Loucy (cell line): ENCODE measurements at regions not wholly inside any gene's neighbourhood (a gene's known extent, or its start where the extent isn't known, plus 50 kb on each side); places are given as distances from the start of the nearest gene placed in this dataset.

ENCODE experiments used
- H2AFZ ChIP-seq: fragments of 200-600 bp; sonication (generic); 2 replicates; pipeline ENCODE4 v1.6.0; 2016; ENCODE audit warnings: antibody characterized with exemption, mild to moderate bottlenecking, low read length, moderate library complexity
- H3F3A ChIP-seq: fragments of 200-600 bp; 2 replicates; pipeline ENCODE4 v1.6.0; 2016; ENCODE audit warnings: antibody characterized with exemption, low read depth, mild to moderate bottlenecking
- H3K27me3 ChIP-seq: fragments of 200-600 bp; sonication (generic); 2 replicates; pipeline ENCODE4 v1.6.1; 2014; ENCODE audit warnings: low read length, mild to moderate bottlenecking; ENCODE audit not compliant: insufficient read depth, poor library complexity, severe bottlenecking
- H3K36me3 ChIP-seq: fragments of 200-600 bp; sonication (generic); 2 replicates; pipeline ENCODE4 v1.6.1; 2016; ENCODE audit warnings: low read length; ENCODE audit not compliant: insufficient read depth
- H3K4me1 ChIP-seq: fragments of 200-600 bp; sonication (generic); 2 replicates; pipeline ENCODE4 v1.5.1; 2014; ENCODE audit warnings: low read length, mild to moderate bottlenecking; ENCODE audit not compliant: insufficient read depth, poor library complexity, severe bottlenecking
- H3K4me2 ChIP-seq: fragments of 200-600 bp; sonication (generic); 2 replicates; pipeline ENCODE4 v1.6.0; 2014; ENCODE audit warnings: antibody characterized with exemption, low read length, low read depth, mild to moderate bottlenecking; ENCODE audit not compliant: poor library complexity, severe bottlenecking
- H3K4me3 ChIP-seq: fragments of 200-600 bp; sonication (generic); 2 replicates; pipeline ENCODE4 v1.5.1; 2014; ENCODE audit warnings: low read length, mild to moderate bottlenecking, mixed read lengths; ENCODE audit not compliant: poor library complexity, severe bottlenecking
- H3K79me2 ChIP-seq: fragments of 200-600 bp; sonication (generic); 2 replicates; pipeline ENCODE4 v1.6.1; 2014; ENCODE audit warnings: low read length; ENCODE audit not compliant: insufficient read depth
- H3K9ac ChIP-seq: fragments of 200-600 bp; sonication (generic); 2 replicates; pipeline ENCODE4 v1.6.0; 2014; ENCODE audit warnings: mild to moderate bottlenecking, low read depth, low read length, moderate library complexity; ENCODE audit not compliant: poor library complexity, severe bottlenecking
- H3K9me2 ChIP-seq: fragments of 200-600 bp; sonication (generic); replicated peaks from 2 replicates; pipeline ENCODE4 v1.6.1; 2016; ENCODE audit warnings: low read depth, low read length, mixed read lengths
- H3K9me3 ChIP-seq: fragments of 200-600 bp; sonication (generic); 2 replicates; pipeline ENCODE4 v1.6.1; 2014; ENCODE audit warnings: mild to moderate bottlenecking, antibody characterized with exemption, low read length, low read depth; ENCODE audit not compliant: insufficient read depth
- H4K20me1 ChIP-seq: fragments of 200-600 bp; sonication (generic); 2 replicates; pipeline ENCODE4 v1.6.0; 2014; ENCODE audit warnings: antibody characterized with exemption, low read length, mild to moderate bottlenecking; ENCODE audit not compliant: insufficient read depth, poor library complexity, severe bottlenecking
- CTCF ChIP-seq: fragments of 200-600 bp; sonication (generic); conservative IDR thresholded peaks from 2 replicates; pipeline ENCODE4 v1.5.1; 2014; ENCODE audit warnings: mild to moderate bottlenecking, antibody characterized with exemption, low read length
- EZH2phosphoT487 ChIP-seq: fragments of 200-600 bp; IDR thresholded peaks from 2 replicates; pipeline ENCODE4 v1.6.1; 2018; ENCODE audit warnings: antibody characterized with exemption, mild to moderate bottlenecking, moderate library complexity, borderline replicate concordance

- no peaks in the 10 kb centered on the region for H3K4me1 ChIP-seq
- no peaks in the 10 kb centered on the region for H3K79me2 ChIP-seq
- no peaks in the 10 kb centered on the region for H3K9me3 ChIP-seq
- H3K4me2 ChIP-seq, result no peak overlapping the region
- H3K4me3 ChIP-seq, result no peak overlapping the region
- H2AFZ ChIP-seq, result no peak overlapping the region
- no peaks in the 10 kb centered on the region for H3K36me3 ChIP-seq
- H4K20me1 ChIP-seq, result no peaks in the 10 kb centered on the region
- no peak for TF ChIP-seq CTCF
- TF ChIP-seq EZH2phosphoT487, result no peak
- H3F3A ChIP-seq, result no peaks in the 10 kb centered on the region
- no peaks in the 10 kb centered on the region for H3K9me2 ChIP-seq
- no peaks in the 10 kb centered on the region for H3K27me3 ChIP-seq
- H3K9ac ChIP-seq, result no peak overlapping the region
Measured at GRCh38 chr14:85762526-85762925, 232.6 kb downstream of the FLRT2 start.

GRCh38 chr14:85752175-85752574, 222.2 kb downstream of the FLRT2 start:
- no peaks in the 10 kb centered on the region for H3K9me2 ChIP-seq
- no peaks in the 10 kb centered on the region for H3K4me1 ChIP-seq
- H3K9me3 ChIP-seq, result no peaks in the 10 kb centered on the region
- no peaks in the 10 kb centered on the region for H3F3A ChIP-seq
- no peak overlapping the region for H3K4me3 ChIP-seq
- H3K79me2 ChIP-seq, result no peaks in the 10 kb centered on the region
- H2AFZ ChIP-seq, result no peak overlapping the region
- no peak overlapping the region for H3K4me2 ChIP-seq
- TF ChIP-seq EZH2phosphoT487, result no peak
- TF ChIP-seq CTCF, result no peak
- H3K27me3 ChIP-seq, result no peaks in the 10 kb centered on the region
- H3K36me3 ChIP-seq, result no peaks in the 10 kb centered on the region
- no peak overlapping the region for H3K9ac ChIP-seq
- H4K20me1 ChIP-seq, result no peaks in the 10 kb centered on the region

- Histone ChIP-seq H3K9ac (no peak overlapping the region), H3K4me2 (no peak overlapping the region), H3K9me3 (no peaks in the 10 kb centered on the region), H3K9me2 (no peaks in the 10 kb centered on the region), H3K79me2 (no peaks in the 10 kb centered on the region), H4K20me1 (no peaks in the 10 kb centered on the region), H3F3A (no peaks in the 10 kb centered on the region), H2AFZ (no peak overlapping the region), H3K36me3 (no peaks in the 10 kb centered on the region), H3K4me3 (no peak overlapping the region), H3K27me3 (no peaks in the 10 kb centered on the region), H3K4me1 (no peaks in the 10 kb centered on the region)
- no peak for TF ChIP-seq CTCF
- TF ChIP-seq EZH2phosphoT487, result no peak
Measured at GRCh38 chr14:85744573-85744972, 214.6 kb downstream of the FLRT2 start.
